GM18505 (cell line): ENCODE measurements at regions not wholly inside any gene's neighbourhood (a gene's known extent, or its start where the extent isn't known, plus 50 kb on each side); places are given as distances from the start of the nearest gene placed in this dataset.

ENCODE experiments used
- ATAC-seq: cut with Tn5 transposase; IDR thresholded peaks from one replicate; pipeline ENCODE4 v1.9.1; 2021; ENCODE audit not compliant: unreplicated experiment
- POLR2A ChIP-seq: IDR thresholded peaks from 4 replicates; pipeline ENCODE4 v1.6.1; 2011; ENCODE audit warnings: borderline replicate concordance; ENCODE audit not compliant: insufficient read depth, insufficient read length; ENCODE audit errors: extremely low read depth

DNA sequence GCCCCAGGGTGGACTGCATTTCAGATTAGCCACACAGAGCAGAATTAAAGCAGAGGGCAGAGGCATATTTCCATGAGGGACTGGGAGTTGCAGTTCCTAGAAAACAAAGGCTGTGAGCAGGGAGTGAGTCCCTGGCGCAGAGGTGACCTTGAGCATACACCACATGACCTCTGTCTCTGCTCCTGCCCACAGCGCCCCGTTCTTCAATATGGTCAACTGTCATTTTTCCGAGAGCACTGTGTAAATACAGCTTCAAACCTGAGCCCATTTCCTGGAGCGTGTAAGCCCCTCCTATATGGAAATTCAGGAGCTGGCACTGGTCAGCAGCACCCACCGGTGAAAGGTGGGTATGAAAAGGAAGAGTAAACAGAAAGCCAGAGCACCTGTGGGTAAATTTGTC lies 192.2 kb upstream of the PELI2 start:
- ATAC-seq: no peak
- TF ChIP-seq POLR2A: no peak

DNA sequence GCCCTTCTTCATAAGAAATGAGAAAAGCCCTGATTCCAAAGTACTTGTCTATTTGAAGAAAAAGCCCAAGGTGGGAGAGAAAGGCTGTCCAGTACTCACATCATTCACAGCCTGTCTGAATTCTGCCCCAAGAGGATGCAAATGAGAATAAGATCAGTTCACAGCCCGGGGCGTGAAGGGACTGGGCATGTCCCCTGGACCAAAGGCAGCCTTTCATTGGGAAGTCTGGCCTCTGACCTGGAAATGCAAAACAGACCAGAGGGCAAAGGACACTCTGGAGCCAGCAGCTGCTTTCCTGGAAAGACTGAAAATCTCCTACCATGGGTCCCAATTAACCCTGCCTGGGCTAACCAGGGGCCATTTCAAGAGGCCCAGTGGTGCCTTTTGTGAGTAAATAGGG lies 191.2 kb upstream of the PELI2 start:
- TF ChIP-seq POLR2A: no peak

DNA sequence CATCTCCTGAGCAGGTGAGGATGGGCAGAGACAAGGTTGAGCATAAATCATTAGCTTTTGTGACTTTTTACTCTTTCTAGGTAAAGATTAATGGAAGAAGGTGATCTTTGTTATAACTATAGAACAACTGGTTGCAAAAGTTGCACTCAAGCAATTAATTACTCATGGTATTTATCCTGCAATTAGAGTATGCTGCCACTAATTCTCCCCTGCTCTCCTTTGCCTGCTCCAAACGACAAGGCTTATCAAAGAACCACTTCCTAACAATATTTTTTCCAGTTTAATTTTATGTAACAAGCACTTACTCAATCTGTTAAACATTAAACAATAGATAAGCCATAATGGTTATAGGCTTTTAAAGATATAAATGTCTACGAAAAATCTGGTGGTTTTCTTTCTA lies 189.9 kb upstream of the PELI2 start:
- ATAC-seq: no peak
- TF ChIP-seq POLR2A: no peak

More for the DNA sequence above, 191.2 kb upstream of the PELI2 start:
- ATAC-seq: no peak

DNA sequence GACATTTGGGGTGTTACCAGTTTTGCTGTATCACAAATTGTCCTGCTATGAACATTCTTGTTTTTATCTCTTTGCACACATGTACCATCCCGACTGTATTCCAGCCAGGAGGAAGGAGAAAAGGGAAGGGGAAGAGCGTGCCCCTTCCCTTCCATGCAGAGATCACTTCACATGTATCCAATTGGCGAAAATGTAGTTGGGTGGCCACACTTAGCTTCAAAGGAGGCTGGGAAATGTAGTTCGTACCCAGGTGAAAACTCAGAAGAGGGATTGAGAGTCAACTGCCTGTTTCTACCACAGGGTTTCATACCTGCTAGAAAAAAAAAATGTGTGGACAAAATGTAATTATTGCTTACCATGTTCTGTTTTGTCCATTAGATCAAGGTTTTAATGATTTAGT lies 189.1 kb upstream of the PELI2 start:
- TF ChIP-seq POLR2A: no peak
- no peak for ATAC-seq

DNA sequence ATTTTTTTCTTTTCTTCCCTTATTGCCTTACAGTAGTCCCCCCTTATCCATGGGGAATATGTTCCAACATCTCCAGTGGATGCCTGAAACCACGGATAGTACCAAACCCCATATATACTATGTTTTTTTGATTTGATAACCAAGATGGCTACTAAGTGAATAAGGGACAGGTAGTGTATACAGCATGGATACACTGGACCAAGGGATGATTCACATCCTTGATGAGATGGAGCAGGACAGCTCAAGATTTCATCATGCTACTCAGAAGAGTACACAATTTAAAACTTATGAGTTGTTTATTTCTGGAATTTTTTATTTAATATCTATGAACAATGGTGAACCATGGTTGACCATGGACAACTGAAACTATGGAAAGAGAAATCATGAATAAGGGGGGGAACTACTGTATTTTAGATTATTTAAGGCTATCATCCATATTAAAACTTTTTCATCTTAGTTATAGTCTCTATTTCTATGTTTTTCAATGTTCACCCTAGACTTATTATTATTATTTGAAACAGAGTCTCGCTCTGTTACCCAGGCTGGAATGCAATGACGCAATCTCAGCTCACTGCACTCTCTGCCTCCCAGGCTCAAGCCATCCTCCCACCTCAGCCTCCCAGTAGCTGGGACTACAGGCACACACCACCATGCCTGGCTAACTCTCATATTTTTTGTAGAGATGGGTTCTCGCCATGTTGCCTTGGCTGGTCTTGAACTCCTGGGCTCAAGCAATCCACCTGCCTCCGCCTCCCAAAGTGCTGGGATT lies 188.0 kb upstream of the PELI2 start:
- no peak for ATAC-seq
- TF ChIP-seq POLR2A: no peak

DNA sequence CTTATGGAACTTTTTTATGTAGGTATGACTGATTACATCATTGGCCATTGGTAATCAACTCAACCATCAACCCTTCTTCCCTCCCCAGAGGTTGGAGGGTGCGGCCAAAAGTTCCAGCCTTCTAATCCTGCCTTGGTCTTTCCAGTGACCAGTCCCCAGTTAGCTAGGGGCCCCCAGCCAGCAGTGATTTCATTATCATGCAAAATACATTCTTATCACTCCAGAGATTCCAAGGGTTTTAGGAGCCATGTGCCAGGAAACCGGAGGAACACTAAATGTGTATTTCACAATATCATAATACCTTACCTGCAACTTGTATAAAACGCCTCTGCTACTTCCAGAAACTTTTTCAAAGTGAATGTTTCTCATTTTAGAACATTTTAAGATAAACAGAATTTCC lies 181.5 kb upstream of the PELI2 start:
- TF ChIP-seq POLR2A: no peak

DNA sequence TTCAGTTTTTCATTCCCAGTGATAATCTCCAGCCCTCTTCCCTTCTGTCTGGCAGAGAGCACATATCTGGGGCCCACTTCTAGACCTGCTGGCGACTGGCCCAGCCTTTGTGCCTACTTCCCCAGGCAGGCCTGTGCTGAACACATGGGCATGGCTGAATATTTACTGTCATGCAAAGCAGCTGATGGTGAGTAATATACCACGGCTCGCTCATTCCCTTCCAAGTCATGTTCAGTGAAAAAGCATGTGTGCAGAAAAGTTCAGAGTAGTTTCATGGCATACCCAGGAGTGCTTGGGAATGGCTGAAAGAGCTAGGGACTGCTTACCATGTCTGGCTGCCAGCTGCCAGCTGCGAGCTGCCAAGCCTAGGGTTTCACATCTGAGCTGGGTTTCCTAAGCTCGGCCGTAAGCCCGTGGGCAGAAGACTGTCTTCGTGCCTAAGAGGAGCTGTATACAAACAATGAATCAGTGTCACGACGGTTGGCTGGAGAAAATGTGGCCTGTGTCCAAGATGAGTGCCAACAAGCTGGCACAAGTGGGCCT lies 179.9 kb upstream of the PELI2 start:
- no peak for TF ChIP-seq POLR2A
- ATAC-seq: no peak

More for the DNA sequence above, 181.5 kb upstream of the PELI2 start:
- no peak for ATAC-seq

DNA sequence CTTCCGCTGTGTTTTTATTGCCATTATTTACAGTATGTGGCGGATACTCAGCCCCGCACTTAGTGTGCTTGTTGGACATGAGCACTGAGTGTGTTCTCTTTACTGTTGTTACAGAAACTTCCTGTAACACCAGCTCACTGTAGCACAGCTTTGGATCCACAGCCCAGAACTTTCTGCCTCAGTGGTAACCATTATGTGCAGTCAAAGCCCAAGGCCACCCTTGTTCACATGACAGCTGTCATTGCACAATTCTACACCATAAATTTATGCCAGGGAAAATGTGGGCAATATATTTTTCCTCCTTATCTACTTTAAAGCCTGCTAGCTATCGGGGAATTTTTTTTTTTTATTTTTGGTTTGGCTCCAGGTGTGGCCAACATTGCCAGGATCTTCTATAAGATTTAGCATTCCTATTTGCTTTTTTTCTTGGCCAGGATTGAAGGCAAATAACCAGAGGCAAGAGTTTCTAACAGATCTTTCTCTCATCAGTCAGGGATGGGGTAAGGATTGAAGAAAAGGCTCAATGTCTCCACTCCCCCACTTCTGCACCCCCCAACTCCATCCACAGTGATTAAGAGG lies 176.0 kb upstream of the PELI2 start:
- no peak for ATAC-seq

DNA sequence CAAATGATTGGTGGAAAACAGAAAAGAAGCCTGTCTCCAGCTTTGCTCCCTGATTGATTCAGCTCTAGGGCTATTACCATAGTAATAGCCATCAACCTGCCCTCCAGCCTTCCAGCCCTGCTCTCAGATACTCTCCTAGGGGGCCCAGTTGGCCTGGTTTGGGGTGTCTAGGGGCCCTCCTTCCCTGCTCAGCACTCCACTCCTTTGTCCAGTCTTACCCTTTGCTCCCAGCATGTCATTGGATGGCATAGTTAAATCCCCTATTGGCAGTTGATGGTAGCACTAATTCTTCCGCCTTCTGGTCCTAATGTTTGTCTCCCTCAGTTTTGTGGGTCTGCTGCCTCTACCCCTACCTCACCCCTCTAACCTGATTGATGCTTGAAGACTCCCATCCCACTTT lies 175.4 kb upstream of the PELI2 start:
- TF ChIP-seq POLR2A: no peak
- no peak for ATAC-seq

More for the DNA sequence above, 176.0 kb upstream of the PELI2 start:
- TF ChIP-seq POLR2A: no peak

DNA sequence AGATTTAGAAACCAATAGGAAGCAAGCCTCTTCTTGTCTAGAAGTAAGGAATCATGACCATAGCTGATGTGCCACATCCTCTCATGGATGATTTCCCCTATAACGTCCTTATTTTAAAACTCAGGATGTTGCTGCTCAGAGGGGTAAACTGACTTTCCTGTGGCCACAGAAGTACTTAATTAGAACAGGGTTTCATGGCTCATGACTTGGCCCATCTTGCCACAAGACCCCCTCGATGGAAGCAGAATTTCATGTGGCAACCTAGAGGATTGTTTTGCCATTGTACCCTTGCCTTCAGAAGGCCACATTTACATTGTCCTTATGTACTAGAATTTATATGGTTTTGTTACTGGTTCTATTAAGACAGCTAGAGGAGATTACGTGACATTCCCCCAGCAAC lies 173.5 kb upstream of the PELI2 start:
- no peak for TF ChIP-seq POLR2A
- ATAC-seq: no peak

DNA sequence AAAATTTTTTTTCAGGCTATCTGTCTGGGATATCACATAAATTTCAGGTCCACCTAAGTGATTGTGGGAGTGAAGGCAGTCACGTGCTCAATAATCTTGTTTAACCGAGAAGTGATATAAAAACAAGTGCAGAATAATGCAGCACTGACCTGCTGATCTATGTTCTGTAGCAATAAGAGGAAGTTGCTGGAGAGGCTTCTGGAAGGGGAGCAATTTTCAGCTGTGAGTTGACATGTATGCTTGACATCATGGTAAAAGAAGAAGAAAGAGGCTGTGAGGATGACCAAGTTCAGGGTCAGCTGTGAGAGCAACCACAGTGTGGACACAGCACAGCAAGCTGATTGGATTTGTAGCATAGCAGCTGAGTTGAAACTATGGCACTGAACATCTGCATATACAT lies 172.0 kb upstream of the PELI2 start:
- no peak for ATAC-seq
- no peak for TF ChIP-seq POLR2A

DNA sequence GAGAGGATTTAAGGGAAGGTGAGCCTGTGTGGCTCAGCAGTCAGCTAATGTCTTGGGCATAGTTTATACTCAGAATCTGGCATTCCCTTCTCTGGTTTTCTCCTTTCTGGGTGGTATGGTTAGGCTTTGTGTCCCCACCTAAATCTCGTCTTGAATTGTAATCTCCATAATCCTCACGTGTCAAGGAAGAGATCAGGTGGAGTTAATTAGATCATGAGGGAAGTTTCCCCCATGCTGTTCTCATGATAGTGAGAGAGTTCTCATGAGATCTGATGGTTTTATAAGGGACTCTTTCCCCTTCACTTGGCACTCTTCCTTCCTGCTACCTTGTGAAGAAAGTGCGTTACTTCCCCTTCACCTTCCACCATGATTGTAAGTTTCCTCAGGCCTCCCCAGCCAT lies 169.8 kb upstream of the PELI2 start:
- no peak for TF ChIP-seq POLR2A
- ATAC-seq: no peak

DNA sequence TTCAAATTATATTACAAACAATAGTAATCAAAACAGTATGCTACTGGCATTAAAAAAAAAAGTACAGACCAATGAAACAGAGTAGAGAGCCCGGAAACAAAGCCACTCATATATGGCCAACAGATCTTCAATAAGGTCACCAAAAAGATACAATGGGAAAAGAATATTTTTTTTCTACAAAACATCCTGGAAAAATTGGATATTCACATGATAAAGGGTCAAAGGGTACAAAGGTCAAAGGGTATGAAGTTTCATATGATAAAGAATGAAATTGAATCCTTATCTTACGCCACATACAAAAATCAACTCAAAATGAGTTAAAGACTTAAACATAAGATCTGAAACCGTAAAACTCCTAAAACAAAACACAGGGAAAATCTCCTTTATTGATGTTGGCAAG lies 168.5 kb upstream of the PELI2 start:
- no peak for ATAC-seq
- no peak for TF ChIP-seq POLR2A

DNA sequence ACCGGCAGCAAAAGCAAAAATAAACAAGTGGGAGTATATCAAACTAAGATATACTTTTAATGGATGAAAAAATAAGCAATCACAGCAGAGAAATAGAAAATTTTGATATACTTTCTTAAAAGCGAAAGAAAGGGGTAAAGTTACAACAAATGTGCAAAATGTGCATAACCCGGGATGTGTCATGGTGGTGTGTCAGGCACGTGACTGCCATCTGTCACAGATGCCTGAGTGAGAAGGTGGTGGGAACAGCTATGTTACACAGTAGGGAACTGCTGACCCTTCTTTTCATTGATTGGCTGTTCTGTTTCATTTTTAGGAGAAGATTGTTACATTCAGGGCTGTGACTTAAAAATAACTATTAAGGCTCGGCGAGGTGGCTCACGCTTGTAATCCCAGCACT lies 168.1 kb upstream of the PELI2 start:
- TF ChIP-seq POLR2A: no peak
- ATAC-seq: no peak
